Effector memory CD8-positive, alpha-beta T cell (primary cell): ENCODE measurements at regions not wholly inside any gene's neighbourhood (a gene's known extent, or its start where the extent isn't known, plus 50 kb on each side); places are given as distances from the start of the nearest gene placed in this dataset.
"Not testable (repeated sequence)": the region's sequence is repeated elsewhere in the genome, so short reads cannot be mapped to it uniquely, and the experiment has no call there.

Experiments used
- ATAC-seq: fragments of 150-1000 bp; cut with Tn5 transposase; replicated peaks from 2 replicates; pipeline ENCODE4 v1.10.0; 2021; ENCODE audit warnings: mild to moderate bottlenecking, moderate library complexity
- DNase-seq, 3 experiments: peaks; one replicate each; pipeline ENCODE4 v3.0.0; 2021
- H3K27ac Mint-ChIP-seq, 2 donors: one replicate each; pipeline ENCODE4 v1.8.0; 2022; ENCODE audit warnings: mild to moderate bottlenecking in 2 of 2, mixed read lengths in 2 of 2, moderate library complexity in 2 of 2
- H3K27me3 Mint-ChIP-seq, 2 donors: one replicate each; pipeline ENCODE4 v1.8.0; 2022; ENCODE audit warnings: mixed read lengths in 2 of 2
- H3K36me3 Mint-ChIP-seq: one replicate; pipeline ENCODE4 v1.8.0; 2022; ENCODE audit warnings: mild to moderate bottlenecking, moderate library complexity, mixed read lengths; ENCODE audit not compliant: insufficient read depth
- H3K4me1 Mint-ChIP-seq, 2 donors: one replicate each; pipeline ENCODE4 v1.8.0; 2022; ENCODE audit warnings: low read depth in 2 of 2, mixed read lengths in 2 of 2
- H3K4me3 Mint-ChIP-seq, 2 donors: one replicate each; pipeline ENCODE4 v1.8.0; 2022; ENCODE audit warnings: mild to moderate bottlenecking in 2 of 2, mixed read lengths in 2 of 2, moderate library complexity in 2 of 2
- H3K9me3 Mint-ChIP-seq, 2 donors: one replicate each; pipeline ENCODE4 v1.8.0; 2022; ENCODE audit warnings: mixed read lengths in 2 of 2

DNA sequence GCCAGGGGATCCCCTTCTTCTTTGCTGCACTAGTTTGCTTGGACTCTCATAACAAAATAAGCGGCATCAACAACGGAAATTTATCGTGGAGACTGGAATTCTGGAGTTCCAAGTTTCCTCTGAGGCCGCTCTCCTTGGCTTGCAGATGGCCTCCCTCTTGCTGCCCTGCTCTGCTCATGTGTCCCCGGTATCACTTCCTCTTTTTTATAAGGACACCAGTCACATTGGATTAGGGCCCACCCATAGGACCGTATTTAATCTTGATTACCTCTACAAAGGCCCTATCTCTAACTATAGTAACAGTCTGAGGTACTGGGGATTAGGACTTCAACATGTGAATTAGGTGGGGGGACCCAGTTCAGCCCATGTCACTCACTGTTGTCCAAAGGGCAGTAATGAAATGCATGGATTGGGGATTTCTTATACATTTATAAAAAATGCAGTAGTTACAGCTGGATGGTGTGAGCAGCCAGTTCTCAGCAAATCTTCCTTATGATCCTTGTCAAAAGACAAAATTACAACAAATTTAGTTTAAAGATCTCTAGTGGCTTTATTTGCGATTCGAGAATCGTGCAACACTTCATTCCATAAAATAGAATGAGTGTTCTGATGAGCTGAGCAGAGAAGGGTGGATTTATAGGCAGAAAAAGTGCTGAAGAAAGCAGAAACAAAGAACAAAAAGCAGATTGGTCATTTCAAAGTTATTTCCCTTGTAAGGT lies 59.3 kb upstream of the AKAP12 start:
- Mint-ChIP-seq H3K9me3 (no peaks in the 10 kb centered on the region), H3K4me1 (no peaks in the 10 kb centered on the region)

DNA sequence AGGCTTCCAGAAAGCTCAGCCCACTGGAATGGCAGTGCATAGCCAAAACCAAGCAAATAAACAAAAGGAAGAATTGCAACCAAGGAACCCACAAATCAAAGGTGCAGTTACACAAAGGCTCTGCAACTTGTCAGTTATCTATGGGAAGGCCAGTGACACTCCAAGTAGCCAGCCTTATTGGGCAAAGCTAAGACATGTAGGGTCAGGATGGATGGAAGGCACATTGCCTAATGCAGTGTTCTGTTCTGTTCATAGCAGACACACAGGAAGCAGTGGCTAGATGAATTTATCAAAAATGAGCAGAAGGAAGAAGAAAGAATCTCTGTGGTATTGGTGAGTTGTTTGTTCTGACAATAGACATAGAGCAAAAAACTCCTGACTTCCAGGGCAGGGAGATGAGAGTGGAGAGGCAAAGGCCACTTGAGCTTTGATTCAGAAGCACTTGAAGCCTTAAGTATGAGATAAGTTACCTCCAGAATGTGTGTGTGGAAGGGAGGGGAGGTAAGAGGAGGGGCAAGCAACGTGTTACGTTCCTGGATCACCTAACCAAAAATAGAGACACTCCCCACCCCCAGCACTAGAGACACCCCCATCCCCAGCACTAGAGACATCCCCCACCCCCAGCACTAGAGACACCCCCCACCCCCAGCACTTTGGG lies 57.9 kb upstream of the AKAP12 start:
- no peak for ATAC-seq
- H3K27ac Mint-ChIP-seq: no peak overlapping the region
- peaks cover 39 to 50% of the 10 kb centered on the region in 2 donors for H3K27me3 Mint-ChIP-seq
- DNase-seq: no peak
- no peaks in the 10 kb centered on the region for H3K9me3 Mint-ChIP-seq
- no peaks in the 10 kb centered on the region for H3K36me3 Mint-ChIP-seq
- no peaks in the 10 kb centered on the region for H3K4me1 Mint-ChIP-seq
- no peak overlapping the region for H3K4me3 Mint-ChIP-seq

More for the DNA sequence above, 59.3 kb upstream of the AKAP12 start:
- no peak for ATAC-seq
- no peak for DNase-seq
- peaks cover 39 to 61% of the 10 kb centered on the region in 2 donors for H3K27me3 Mint-ChIP-seq
- H3K27ac Mint-ChIP-seq: no peak overlapping the region
- H3K4me3 Mint-ChIP-seq: no peak overlapping the region
- H3K36me3 Mint-ChIP-seq: no peaks in the 10 kb centered on the region

DNA sequence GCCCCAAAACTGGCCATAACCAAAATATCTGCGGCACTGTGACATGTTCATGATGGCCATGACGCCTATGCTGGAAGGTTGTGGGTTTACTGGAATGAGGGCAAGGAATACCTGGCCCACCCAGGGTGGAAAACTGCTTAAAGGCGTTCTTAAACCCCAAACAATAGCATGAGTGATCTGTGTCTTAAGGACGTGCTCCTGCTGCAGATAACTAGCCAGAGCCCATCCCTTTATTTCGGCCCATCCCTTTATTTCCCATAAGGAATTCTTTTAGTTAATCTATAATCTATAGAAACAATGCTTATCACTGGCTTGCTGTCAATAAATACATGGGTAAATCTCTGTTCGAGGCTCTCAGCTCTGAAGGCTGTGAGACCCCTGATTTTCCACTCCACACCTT lies 56.8 kb upstream of the AKAP12 start:
- not testable (repeated sequence) for H3K9me3 Mint-ChIP-seq, H3K4me3 Mint-ChIP-seq, H3K27ac Mint-ChIP-seq, H3K4me1 Mint-ChIP-seq, ATAC-seq, DNase-seq, H3K36me3 Mint-ChIP-seq
- peaks cover 28 to 41% of the 10 kb centered on the region in 2 donors for H3K27me3 Mint-ChIP-seq

DNA sequence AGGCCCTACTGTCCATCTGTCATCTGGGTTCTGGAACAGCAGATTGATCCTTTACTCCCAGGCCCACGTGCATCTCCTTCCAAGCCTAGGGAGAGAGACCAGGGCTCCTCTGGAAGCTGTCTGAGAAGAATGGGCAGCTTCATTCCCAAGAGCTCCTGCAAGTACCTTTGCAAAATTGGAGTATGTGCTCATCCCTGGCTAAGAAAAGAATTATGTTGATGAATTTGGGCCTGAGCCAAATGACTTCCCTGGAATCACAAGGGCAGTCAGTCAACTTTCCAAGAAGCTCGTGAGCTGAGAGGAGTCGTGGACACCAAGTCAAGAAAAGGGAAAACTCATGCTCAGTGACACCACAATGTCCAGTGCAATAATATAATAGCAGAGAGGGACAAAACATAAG lies 54.6 kb upstream of the AKAP12 start:
- no peaks in the 10 kb centered on the region for H3K36me3 Mint-ChIP-seq
- ATAC-seq (no peak), DNase-seq (no peak)
- H3K9me3 Mint-ChIP-seq: no peaks in the 10 kb centered on the region
- peaks cover 8 to 19% of the 10 kb centered on the region in 2 donors for H3K27me3 Mint-ChIP-seq
- no peak overlapping the region for H3K4me3 Mint-ChIP-seq
- no peak overlapping the region for H3K27ac Mint-ChIP-seq
- H3K4me1 Mint-ChIP-seq: no peaks in the 10 kb centered on the region

DNA sequence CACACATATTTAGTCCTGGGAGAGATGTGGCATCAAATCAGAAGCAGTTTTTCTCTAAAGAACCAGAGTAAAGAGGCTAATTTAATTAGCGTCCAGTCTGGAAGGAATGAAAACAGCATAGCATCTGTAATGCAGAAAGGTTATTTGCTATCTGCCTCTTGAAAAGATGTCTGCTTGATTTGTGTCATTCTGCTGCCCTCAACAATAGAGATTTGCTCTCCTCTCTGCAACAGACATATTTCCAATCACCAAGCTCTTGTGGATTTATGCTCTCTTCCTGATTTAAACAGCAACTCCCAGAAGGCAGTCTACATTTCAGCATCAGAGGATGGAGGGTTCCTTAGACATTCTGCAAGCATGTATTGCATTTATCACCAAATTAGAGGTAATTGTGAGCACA lies 53.5 kb upstream of the AKAP12 start:
- no peak for ATAC-seq
- Mint-ChIP-seq H3K4me3 (no peak overlapping the region), H3K36me3 (no peaks in the 10 kb centered on the region), H3K4me1 (no peaks in the 10 kb centered on the region), H3K9me3 (no peaks in the 10 kb centered on the region), H3K27me3 (peaks cover 12 to 14% of the 10 kb centered on the region in 2 donors), H3K27ac (no peak overlapping the region)
- no peak for DNase-seq

DNA sequence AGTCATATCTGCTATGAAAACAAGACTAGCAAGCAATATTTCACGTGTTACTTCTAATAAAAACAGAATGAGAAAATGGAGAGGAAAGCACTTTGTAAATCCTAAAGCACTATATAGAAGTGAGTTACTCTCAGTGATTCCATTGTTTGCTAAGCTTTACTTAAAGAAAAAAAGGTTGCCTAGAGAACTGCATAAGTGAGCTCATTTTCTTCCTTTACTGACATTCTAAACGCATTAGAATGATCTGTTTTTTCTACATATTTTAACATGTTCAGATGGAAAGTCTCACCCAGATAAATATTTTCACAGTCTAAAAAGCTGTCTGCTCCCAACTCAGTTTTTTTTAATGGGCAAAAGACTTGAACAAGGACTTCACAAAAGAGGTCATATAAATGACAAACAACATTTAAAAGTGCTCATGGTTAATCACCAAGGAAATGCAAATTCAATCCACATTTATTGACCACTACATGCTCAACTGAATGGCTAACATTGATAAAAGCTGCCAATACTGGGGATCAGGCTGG lies 52.9 kb upstream of the AKAP12 start:
- no peaks in the 10 kb centered on the region for H3K4me1 Mint-ChIP-seq

More for the DNA sequence above, 52.9 kb upstream of the AKAP12 start:
- Mint-ChIP-seq H3K4me3 (no peak overlapping the region), H3K27ac (no peak overlapping the region), H3K27me3 (peaks cover 14 to 16% of the 10 kb centered on the region in 2 donors), H3K9me3 (no peaks in the 10 kb centered on the region), H3K36me3 (no peaks in the 10 kb centered on the region)
- ATAC-seq (no peak), DNase-seq (no peak)
